ENCODE measurements at regions not wholly inside any gene's neighbourhood (a gene's known extent, or its start where the extent isn't known, plus 50 kb on each side); places are given as distances from the start of the nearest gene placed in this dataset.

GRCh38 chr3:153050978-153051377 is 111.0 kb upstream of the RAP2B start:
- Histone ChIP-seq H3K36me3 (ENCODE audit: low read depth) (no peaks in the 10 kb centered on the region), H3F3A (ENCODE audit: insufficient read depth, low read depth) (peaks cover 32% of the 10 kb centered on the region), H3K4me1 (replicated peaks; ENCODE audit: insufficient read depth) (peaks cover 42% of the 10 kb centered on the region), H3K4me2 (peak overlapping the region; percentile 80), H3K27ac (peak overlapping the region; percentile 98), H3K4me3 (peak overlapping the region; percentile 48; the same call in 1 of the 2 replicates), H3K79me2 (ENCODE audit: low read depth) (no peaks in the 10 kb centered on the region), H3K9me2 (ENCODE audit: insufficient read depth) (no peaks in the 10 kb centered on the region), H3K9me3 (ENCODE audit: insufficient read depth, low read depth) (no peaks in the 10 kb centered on the region), H4K20me1 (ENCODE audit: insufficient read depth) (no peaks in the 10 kb centered on the region), H2AFZ (peak overlapping the region; percentile 54; the same call in 1 of the 2 replicates), H3K27me3 (ENCODE audit: insufficient read depth, low read depth) (no peaks in the 10 kb centered on the region)
- CTCF ChIA-PET, result interaction anchor here (1.1 to 1.7 kb wide), 2 partner anchors 108 to 110 kb away, joined by 3 to 6 read pairs; no protein-coding TSS in a partner anchor
- no peak for DNase-seq
- intact Hi-C loops (cut with micrococcal nuclease; ENCODE audit: unreplicated experiment), result no loop called here
- no TSS peak for BruUV-seq (replicated peaks)
- TF ChIP-seq CTCF (conservative IDR thresholded peaks at IDR 0.05), result no peak
- TF ChIP-seq EZH2 (IDR thresholded peaks at IDR 0.05; ENCODE audit: low read depth), result no peak
- POLR2A ChIA-PET (ENCODE audit: unreplicated experiment), result interaction anchor here (0.8 to 1.5 kb wide), 3 partner anchors 32 to 110 kb away, joined by 7 to 14 read pairs (median 8); no protein-coding TSS in a partner anchor

GRCh38 chr3:153051427-153052095 is 110.5 kb upstream of the RAP2B start:
- TF ChIP-seq EZH2 (IDR thresholded peaks at IDR 0.05; ENCODE audit: low read depth) (no peak), CTCF (conservative IDR thresholded peaks at IDR 0.05) (no peak)
- POLR2A ChIA-PET (ENCODE audit: unreplicated experiment), result interaction anchor here (0.5 to 1.5 kb wide), 8 partner anchors 31 to 797 kb away, joined by 4 to 19 read pairs (median 8); no protein-coding TSS in a partner anchor
- peak overlapping the region; percentile 80 for H3K4me2 ChIP-seq
- H2AFZ ChIP-seq, result peak overlapping the region; percentile 54
- DNase-seq, result peak; percentile 57 to 98
- BruUV-seq (replicated peaks), result TSS peak; percentile 91
- H4K20me1 ChIP-seq (ENCODE audit: insufficient read depth), result no peaks in the 10 kb centered on the region
- H3K9me3 ChIP-seq (ENCODE audit: insufficient read depth, low read depth), result no peaks in the 10 kb centered on the region
- CTCF ChIA-PET, result interaction anchor here (0.8 to 1.7 kb wide), 3 partner anchors 21 to 110 kb away, joined by 3 to 6 read pairs (median 3); no protein-coding TSS in a partner anchor
- peaks cover 42% of the 10 kb centered on the region for H3K4me1 ChIP-seq (replicated peaks; ENCODE audit: insufficient read depth)
- H3K27ac ChIP-seq, result peak overlapping the region; percentile 98
- no peaks in the 10 kb centered on the region for H3K36me3 ChIP-seq (ENCODE audit: low read depth)
- peaks cover 32% of the 10 kb centered on the region for H3F3A ChIP-seq (ENCODE audit: insufficient read depth, low read depth)
- no peaks in the 10 kb centered on the region for H3K27me3 ChIP-seq (ENCODE audit: insufficient read depth, low read depth)
- no peaks in the 10 kb centered on the region for H3K79me2 ChIP-seq (ENCODE audit: low read depth)
- no peaks in the 10 kb centered on the region for H3K9me2 ChIP-seq (ENCODE audit: insufficient read depth)
- H3K4me3 ChIP-seq, result peak overlapping the region; percentile 48
- intact Hi-C loops (cut with micrococcal nuclease; ENCODE audit: unreplicated experiment), result loop anchor here (1.0 to 2.0 kb wide), 5 partner anchors 22 to 777 kb away; no protein-coding TSS in a partner anchor

- no TSS peak for BruUV-seq (replicated peaks)
- peak overlapping the region; percentile 48; the same call in 1 of the 2 replicates for H3K4me3 ChIP-seq
- H4K20me1 ChIP-seq (ENCODE audit: insufficient read depth), result no peaks in the 10 kb centered on the region
- H3K4me1 ChIP-seq (replicated peaks; ENCODE audit: insufficient read depth), result peaks cover 45% of the 10 kb centered on the region
- peak overlapping the region; percentile 54 for H2AFZ ChIP-seq
- peak overlapping the region; percentile 98 for H3K27ac ChIP-seq
- intact Hi-C loops (cut with micrococcal nuclease; ENCODE audit: unreplicated experiment), result loop anchor here (1.0 to 2.0 kb wide), 5 partner anchors 21 to 777 kb away; no protein-coding TSS in a partner anchor
- TF ChIP-seq EZH2 (IDR thresholded peaks at IDR 0.05; ENCODE audit: low read depth) (no peak), CTCF (conservative IDR thresholded peaks at IDR 0.05) (no peak)
- no peaks in the 10 kb centered on the region for H3K9me2 ChIP-seq (ENCODE audit: insufficient read depth)
- H3K36me3 ChIP-seq (ENCODE audit: low read depth), result no peaks in the 10 kb centered on the region
- ChIA-PET POLR2A (ENCODE audit: unreplicated experiment) (interaction anchor here (0.5 to 1.5 kb wide), 8 partner anchors 93 to 797 kb away, joined by 3 to 19 read pairs (median 6); no protein-coding TSS in a partner anchor), CTCF (interaction anchor here (0.8 to 1.7 kb wide), 3 partner anchors 20 to 109 kb away, joined by 3 to 6 read pairs (median 3); no protein-coding TSS in a partner anchor)
- peak overlapping the region; percentile 80 for H3K4me2 ChIP-seq
- no peaks in the 10 kb centered on the region for H3K79me2 ChIP-seq (ENCODE audit: low read depth)
- peaks cover 36% of the 10 kb centered on the region for H3F3A ChIP-seq (ENCODE audit: insufficient read depth, low read depth)
- H3K9me3 ChIP-seq (ENCODE audit: insufficient read depth, low read depth), result no peaks in the 10 kb centered on the region
- peak; percentile 77 to 100 for DNase-seq
- H3K27me3 ChIP-seq (ENCODE audit: insufficient read depth, low read depth), result no peaks in the 10 kb centered on the region
Observed at GRCh38 chr3:153052096-153052460, 109.9 kb upstream of the RAP2B start.

All from PC-9 (cell line).